CD14-positive monocyte (primary cell): ENCODE measurements at regions not wholly inside any gene's neighbourhood (a gene's known extent, or its start where the extent isn't known, plus 50 kb on each side); places are given as distances from the start of the nearest gene placed in this dataset.
A peak's percentile ranks its signal among the peaks of the same experiment; 100 is the strongest.

Experiments
- DNase-seq, 3 donors: peaks; one replicate each; pipeline ENCODE4 v3.0.0-alpha.2; 2011 to 2022
- H2AFZ ChIP-seq: 2 replicates; pipeline ENCODE4 v1.6.0; 2012; ENCODE audit warnings: mild to moderate bottlenecking, low read depth, low read length, inconsistent platforms; ENCODE audit not compliant: insufficient read depth, poor library complexity, severe bottlenecking
- H3K27ac ChIP-seq, 2 donors: 1 replicate in 1 of 2; 2 replicates in 1 of 2; pipeline ENCODE4 v1.5.1; 2012 to 2013; ENCODE audit warnings: low read length in 2 of 2, control low read depth in 1 of 2, inconsistent platforms in 1 of 2, low read depth in 1 of 2, mild to moderate bottlenecking in 1 of 2
- H3K27me3 ChIP-seq, 2 donors: one replicate each; pipeline versions ENCODE4 v1.6.0 to v1.6.1; 2011 to 2013; ENCODE audit warnings: low read length in 2 of 2; ENCODE audit not compliant: control insufficient read depth in 2 of 2, insufficient read depth in 2 of 2
- H3K36me3 ChIP-seq, 2 donors: replicated peaks in 1 of 2; 1 replicate in 1 of 2; 2 replicates in 1 of 2; pipeline versions ENCODE4 v1.5.1 to v1.6.1; 2012 to 2013; ENCODE audit warnings: low read length in 2 of 2, control low read depth in 1 of 2, inconsistent platforms in 1 of 2, mild to moderate bottlenecking in 1 of 2; ENCODE audit not compliant: insufficient read depth in 2 of 2, control insufficient read depth in 1 of 2
- H3K4me1 ChIP-seq, 2 donors: 1 replicate in 1 of 2; 2 replicates in 1 of 2; pipeline versions ENCODE4 v1.5.1 to v1.6.1; 2012 to 2013; ENCODE audit warnings: low read length in 2 of 2, control low read depth in 1 of 2, inconsistent platforms in 1 of 2, mild to moderate bottlenecking in 1 of 2, moderate library complexity in 1 of 2; ENCODE audit not compliant: insufficient read depth in 2 of 2, control insufficient read depth in 1 of 2
- H3K4me2 ChIP-seq: replicated peaks from 2 replicates; pipeline ENCODE3; 2012; ENCODE audit warnings: low read length, moderate library complexity, mild to moderate bottlenecking; ENCODE audit not compliant: poor library complexity, severe bottlenecking; ENCODE audit errors: extremely low read depth
- H3K4me3 ChIP-seq, 3 experiments: fragments of 200-600 bp in 1 of 3; sonication (generic) in 1 of 3; replicated peaks in 1 of 3; 1 replicate in 2 of 3; 2 replicates in 1 of 3; pipeline ENCODE4 v1.5.1; 2011 to 2013; ENCODE audit warnings: low read length in 3 of 3, mild to moderate bottlenecking in 3 of 3, control low read depth in 2 of 3, low read depth in 2 of 3, inconsistent platforms in 1 of 3, moderate library complexity in 1 of 3
- H3K79me2 ChIP-seq: 2 replicates; pipeline ENCODE4 v1.6.0; 2012; ENCODE audit warnings: mild to moderate bottlenecking, control low read depth, inconsistent platforms, low read length, moderate library complexity; ENCODE audit not compliant: insufficient read depth
- H3K9ac ChIP-seq: 2 replicates; pipeline ENCODE4 v1.6.0; 2017; ENCODE audit warnings: low read length, mild to moderate bottlenecking; ENCODE audit not compliant: insufficient read depth, poor library complexity, severe bottlenecking
- H3K9me3 ChIP-seq, 2 donors: replicated peaks in 1 of 2; 1 replicate in 1 of 2; 2 replicates in 1 of 2; pipeline versions ENCODE4 v1.5.1 to v1.6.1; 2012 to 2013; ENCODE audit warnings: low read length in 2 of 2, control low read depth in 1 of 2; ENCODE audit not compliant: control insufficient read depth in 1 of 2, insufficient read depth in 1 of 2
- H4K20me1 ChIP-seq: 2 replicates; pipeline ENCODE4 v1.6.0; 2012; ENCODE audit warnings: mild to moderate bottlenecking, low read length, control low read depth, moderate library complexity; ENCODE audit not compliant: insufficient read depth
- H3K27ac Mint-ChIP-seq, 7 donors: one replicate each; pipeline ENCODE4 v1.8.0; 2020; ENCODE audit warnings: mild to moderate bottlenecking in 7 of 7, mixed read lengths in 7 of 7, moderate library complexity in 6 of 7, inconsistent platforms in 2 of 7
- H3K27me3 Mint-ChIP-seq, 3 donors: one replicate each; pipeline ENCODE4 v1.8.0; 2021 to 2022; ENCODE audit warnings: low read depth in 3 of 3, mild to moderate bottlenecking in 3 of 3, mixed read lengths in 3 of 3, moderate library complexity in 3 of 3, inconsistent platforms in 1 of 3
- H3K36me3 Mint-ChIP-seq, 2 donors: one replicate each; pipeline ENCODE4 v1.8.0; 2020; ENCODE audit warnings: mixed read lengths in 2 of 2, inconsistent platforms in 1 of 2, mild to moderate bottlenecking in 1 of 2
- H3K4me1 Mint-ChIP-seq: one replicate; pipeline ENCODE4 v1.8.0; 2020; ENCODE audit warnings: mild to moderate bottlenecking, mixed read lengths
- H3K4me3 Mint-ChIP-seq, 2 donors: one replicate each; pipeline ENCODE4 v1.8.0; 2020; ENCODE audit warnings: mild to moderate bottlenecking in 2 of 2, mixed read lengths in 2 of 2, moderate library complexity in 1 of 2
- H3K9me3 Mint-ChIP-seq, 7 donors: one replicate each; pipeline ENCODE4 v1.8.0; 2020 to 2022; ENCODE audit warnings: mixed read lengths in 7 of 7, mild to moderate bottlenecking in 6 of 7, moderate library complexity in 6 of 7, inconsistent platforms in 2 of 7
- CTCF ChIP-seq: fragments of 200-600 bp; IDR thresholded peaks from one replicate; pipeline ENCODE4 v1.8.0; 2022; ENCODE audit warnings: antibody characterized with exemption, mild to moderate bottlenecking
- WGBS: methylation state at CpG from one replicate; pipeline ENCODE4 v1.1.5; 2013; ENCODE audit warnings: missing lambda C conversion rate; ENCODE audit not compliant: insufficient coverage; 5-methylcytosine and 5-hydroxymethylcytosine counted together
- intact Hi-C, 2 donors: fragments of 100-400 bp; cut with micrococcal nuclease; formaldehyde crosslinking; loops; one replicate each; pipeline versions ENCODE4 v1.15.0 to v1.15.1; 2023

GRCh38 chr6:144536079-144536478 lies 250.9 kb downstream of the UTRN start:
- H3K4me3 Mint-ChIP-seq: no peak overlapping the region
- no peak overlapping the region for H2AFZ ChIP-seq
- no peaks in the 10 kb centered on the region for H3K4me1 ChIP-seq
- peaks cover 4 to 7% of the 10 kb centered on the region in 2 donors for H3K9me3 ChIP-seq
- no peak overlapping the region for H3K27ac ChIP-seq
- no peaks in the 10 kb centered on the region for H3K27me3 ChIP-seq
- no peak overlapping the region for H3K4me3 ChIP-seq
- no peak for DNase-seq
- H3K9ac ChIP-seq: no peak overlapping the region
- TF ChIP-seq CTCF: no peak
- H3K4me2 ChIP-seq: no peak overlapping the region
- peaks cover 65 to 82% of the 10 kb centered on the region in 2 donors for H3K36me3 ChIP-seq
- no peak overlapping the region for H3K27ac Mint-ChIP-seq
- peaks cover 0 to 7% (median 4%) of the 10 kb centered on the region in 7 donors for H3K9me3 Mint-ChIP-seq
- no CpG with 5 or more reads among the region's 1 CpG for WGBS
- intact Hi-C loops: no loop called here
- H3K79me2 ChIP-seq: no peaks in the 10 kb centered on the region
- H3K36me3 Mint-ChIP-seq: peaks cover 53 to 74% of the 10 kb centered on the region in 2 donors
- no peaks in the 10 kb centered on the region for H3K4me1 Mint-ChIP-seq
- H4K20me1 ChIP-seq: no peaks in the 10 kb centered on the region
- no peaks in the 10 kb centered on the region for H3K27me3 Mint-ChIP-seq

DNA sequence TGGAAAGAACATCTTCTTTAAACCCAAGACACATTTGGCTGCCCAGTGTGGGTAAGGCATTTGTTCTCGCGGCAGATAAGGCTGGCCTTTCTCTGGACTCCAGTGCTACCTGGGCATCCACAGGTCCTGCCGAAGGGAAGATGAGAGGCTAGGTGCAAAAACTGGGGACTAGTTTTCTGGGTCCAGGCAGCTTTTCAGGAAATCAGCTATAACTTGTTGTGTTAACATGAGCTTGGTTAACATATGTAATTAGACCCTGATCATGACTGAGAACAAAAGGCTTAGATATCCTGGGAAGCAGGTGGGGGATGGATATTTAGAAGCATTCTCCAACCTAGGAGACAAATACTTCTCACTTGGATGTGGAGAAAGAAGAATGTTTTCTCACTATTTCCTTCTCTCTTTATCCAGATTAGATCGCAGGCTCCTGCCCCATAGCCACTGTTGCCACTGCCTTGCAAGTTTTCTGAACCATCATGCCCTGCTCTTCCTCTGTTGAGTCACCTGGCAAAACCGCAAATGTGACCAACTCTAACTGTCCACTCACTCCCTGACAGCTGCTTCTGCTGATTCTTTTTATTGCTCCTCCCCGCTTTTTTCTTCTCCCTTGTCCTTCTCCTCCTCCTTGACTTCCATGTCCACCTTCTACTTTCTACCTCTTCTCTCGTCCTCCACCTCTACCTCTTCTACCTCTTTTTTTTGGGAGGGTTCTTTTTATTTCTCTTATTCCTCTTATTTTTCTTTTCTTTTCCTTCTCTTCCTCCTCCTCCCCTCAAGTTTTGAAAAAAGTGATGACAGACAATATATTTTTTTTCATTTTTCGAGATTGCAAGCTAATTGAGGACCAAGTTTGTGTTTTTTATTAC lies 258.1 kb downstream of the UTRN start:
- H3K4me2 ChIP-seq: no peak overlapping the region
- peaks cover 0 to 2% (median 0%) of the 10 kb centered on the region in 7 donors for H3K9me3 Mint-ChIP-seq
- peak; percentile 15 to 45 (median 30) for DNase-seq
- intact Hi-C loops: no loop called here
- H4K20me1 ChIP-seq: no peaks in the 10 kb centered on the region
- H3K4me3 Mint-ChIP-seq: no peak overlapping the region
- TF ChIP-seq CTCF: no peak
- H3K79me2 ChIP-seq: no peaks in the 10 kb centered on the region
- no peaks in the 10 kb centered on the region for H3K27me3 ChIP-seq
- no peak overlapping the region for H3K4me3 ChIP-seq
- H3K36me3 ChIP-seq: peaks cover 70 to 99% of the 10 kb centered on the region in 2 donors
- H2AFZ ChIP-seq: no peak overlapping the region
- peaks cover 69 to 85% of the 10 kb centered on the region in 2 donors for H3K36me3 Mint-ChIP-seq
- H3K27ac ChIP-seq: peak overlapping the region in 1 of 2 donors; percentile 6
- no peaks in the 10 kb centered on the region for H3K4me1 ChIP-seq
- no peak overlapping the region for H3K9ac ChIP-seq
- peaks cover 9% of the 10 kb centered on the region for H3K4me1 Mint-ChIP-seq
- peak overlapping the region in 4 of 7 donors; percentile 29 to 81 (median 34) for H3K27ac Mint-ChIP-seq
- WGBS: 64% methylated on average over 3 of the region's 8 CpGs
- H3K9me3 ChIP-seq: no peaks in the 10 kb centered on the region
- H3K27me3 Mint-ChIP-seq: no peaks in the 10 kb centered on the region
